Common myeloid progenitor, CD34-positive (primary cell): ENCODE measurements at regions not wholly inside any gene's neighbourhood (a gene's known extent, or its start where the extent isn't known, plus 50 kb on each side); places are given as distances from the start of the nearest gene placed in this dataset.

ENCODE experiments used
- CTCF ChIA-PET: fragments of 350-600 bp; sonication (Branson Sonifier 250); formaldehyde crosslinking; loops from one replicate; lab custom pipeline; 2021; ENCODE audit warnings: antibody characterized with exemption; lab: Charles Lee
- POLR2A ChIA-PET: fragments of 350-600 bp; sonication (Branson Sonifier 250); formaldehyde crosslinking; loops from one replicate; lab custom pipeline; 2021; ENCODE audit warnings: antibody characterized with exemption; lab: Charles Lee
- DNase-seq, 3 donors: peaks; one replicate each; pipeline versions ENCODE4 v3.0.0 to v3.0.0-alpha.2; 2013
- H3K27ac ChIP-seq, 2 experiments: 1 replicate in 1 of 2; 2 replicates in 1 of 2; pipeline ENCODE4 v1.7.0; 2013; ENCODE audit warnings: inconsistent platforms in 2 of 2, low read length in 2 of 2, mild to moderate bottlenecking in 2 of 2, low read depth in 1 of 2, moderate library complexity in 1 of 2; ENCODE audit not compliant: severe bottlenecking in 2 of 2, insufficient read depth in 1 of 2, poor library complexity in 1 of 2
- H3K27me3 ChIP-seq, 5 experiments: replicated peaks in 2 of 5; 1 replicate in 3 of 5; 2 replicates in 2 of 5; pipeline versions ENCODE4 v1.6.1 to v1.7.0; 2013; ENCODE audit warnings: low read length in 4 of 5, mild to moderate bottlenecking in 2 of 5, moderate library complexity in 2 of 5, inconsistent platforms in 1 of 5; ENCODE audit not compliant: insufficient read depth in 5 of 5, control insufficient read depth in 4 of 5
- H3K36me3 ChIP-seq, 4 experiments: 1 replicate in 2 of 4; 2 replicates in 2 of 4; pipeline versions ENCODE4 v1.6.1 to v1.7.0; 2013; ENCODE audit warnings: low read length in 3 of 4, control low read depth in 1 of 4, mild to moderate bottlenecking in 1 of 4; ENCODE audit not compliant: control insufficient read depth in 4 of 4, insufficient read depth in 4 of 4
- H3K4me1 ChIP-seq, 4 experiments: 1 replicate in 3 of 4; 2 replicates in 1 of 4; pipeline versions ENCODE4 v1.6.1 to v1.7.1; 2013; ENCODE audit warnings: low read length in 3 of 4, mild to moderate bottlenecking in 3 of 4, control low read depth in 1 of 4, inconsistent platforms in 1 of 4, moderate library complexity in 1 of 4; ENCODE audit not compliant: control insufficient read depth in 4 of 4, insufficient read depth in 4 of 4; ENCODE audit errors: control extremely low read depth in 1 of 4
- H3K4me3 ChIP-seq, 7 experiments: 1 replicate in 4 of 7; 2 replicates in 3 of 7; pipeline versions ENCODE4 v1.5.1 to v1.7.0; 2013; ENCODE audit warnings: mild to moderate bottlenecking in 7 of 7, low read length in 6 of 7, moderate library complexity in 6 of 7, inconsistent platforms in 2 of 7, low read depth in 2 of 7, control low read depth in 1 of 7; ENCODE audit not compliant: insufficient read depth in 4 of 7, control insufficient read depth in 1 of 7; ENCODE audit errors: extremely low read depth in 1 of 7
- H3K9me3 ChIP-seq, 5 experiments: 1 replicate in 4 of 5; 2 replicates in 1 of 5; pipeline versions ENCODE4 v1.6.1 to v1.7.1; 2013; ENCODE audit warnings: low read length in 4 of 5, mild to moderate bottlenecking in 2 of 5, inconsistent platforms in 1 of 5, low read depth in 1 of 5, moderate library complexity in 1 of 5; ENCODE audit not compliant: control insufficient read depth in 4 of 5, insufficient read depth in 2 of 5; ENCODE audit errors: control extremely low read depth in 1 of 5
- WGBS: methylation state at CpG from one replicate; pipeline ENCODE4 v1.1.5; 2013; ENCODE audit not compliant: insufficient coverage; 5-methylcytosine and 5-hydroxymethylcytosine counted together

GRCh38 chr12:111287125-111287900 lies 81.6 kb downstream of the PHETA1 start:
- Histone ChIP-seq H3K27me3 (no peaks in the 10 kb centered on the region), H3K4me3 (no peak overlapping the region), H3K9me3 (peaks cover 0 to 2% (median 0%) of the 10 kb centered on the region in 5 experiments), H3K4me1 (no peaks in the 10 kb centered on the region), H3K36me3 (no peaks in the 10 kb centered on the region), H3K27ac (no peak overlapping the region)
- ChIA-PET POLR2A (no interaction called here), CTCF (no interaction called here)
- 98% methylated on average over 22 of the region's 34 CpGs for WGBS
- DNase-seq: no peak

GRCh38 chr12:111285200-111285599 lies 83.7 kb downstream of the PHETA1 start:
- POLR2A ChIA-PET: no interaction called here
- CTCF ChIA-PET: interaction anchor here (1.4 kb wide), 1 partner anchor 16 kb away, joined by 3 read pairs; no protein-coding TSS in a partner anchor
- Histone ChIP-seq H3K4me1 (no peaks in the 10 kb centered on the region), H3K27ac (no peak overlapping the region), H3K9me3 (peaks cover 0 to 15% (median 9%) of the 10 kb centered on the region in 5 experiments), H3K27me3 (peaks cover 0 to 11% (median 0%) of the 10 kb centered on the region in 5 experiments), H3K36me3 (no peaks in the 10 kb centered on the region), H3K4me3 (no peak overlapping the region)
- 88% methylated on average over 4 of the region's 5 CpGs for WGBS
- DNase-seq: no peak

GRCh38 chr12:111284709-111285108 lies 84.2 kb downstream of the PHETA1 start:
- H3K4me1 ChIP-seq: no peaks in the 10 kb centered on the region
- DNase-seq: no peak
- H3K36me3 ChIP-seq: no peaks in the 10 kb centered on the region
- WGBS: 82% methylated on average over 9 of the region's 11 CpGs
- ChIA-PET POLR2A (no interaction called here), CTCF (no interaction called here)
- peaks cover 0 to 16% (median 9%) of the 10 kb centered on the region in 5 experiments for H3K9me3 ChIP-seq
- H3K27ac ChIP-seq: no peak overlapping the region
- peaks cover 0 to 12% (median 0%) of the 10 kb centered on the region in 5 experiments for H3K27me3 ChIP-seq
- no peak overlapping the region for H3K4me3 ChIP-seq

DNA sequence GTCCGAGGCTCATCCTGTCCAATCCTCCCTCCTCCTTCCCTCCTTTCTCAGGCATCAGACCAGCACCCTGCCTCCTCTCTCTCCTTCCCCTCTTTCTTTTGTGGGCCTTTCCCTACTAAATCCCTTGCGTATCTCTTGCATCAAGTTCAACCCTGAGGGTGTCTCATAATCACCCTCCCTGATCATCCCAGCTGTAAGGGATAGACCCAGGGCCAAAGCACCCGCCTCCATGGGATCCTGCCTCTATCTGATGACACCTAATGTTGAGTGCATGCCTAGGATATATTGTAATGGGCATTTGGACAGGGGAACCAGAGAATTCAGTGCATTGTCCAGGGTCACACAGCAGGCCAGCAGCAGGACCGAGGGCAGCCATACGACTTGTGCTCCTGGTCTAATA lies 84.9 kb downstream of the PHETA1 start:
- 94% methylated on average over 5 of the region's 5 CpGs for WGBS
- no peak for DNase-seq
- POLR2A ChIA-PET: no interaction called here
- H3K4me1 ChIP-seq: no peaks in the 10 kb centered on the region
- peaks cover 0 to 12% (median 0%) of the 10 kb centered on the region in 5 experiments for H3K27me3 ChIP-seq
- CTCF ChIA-PET: no interaction called here
- no peaks in the 10 kb centered on the region for H3K36me3 ChIP-seq
- H3K27ac ChIP-seq: no peak overlapping the region
- no peak overlapping the region for H3K4me3 ChIP-seq
- H3K9me3 ChIP-seq: peaks cover 0 to 16% (median 9%) of the 10 kb centered on the region in 5 experiments

- no peak for DNase-seq
- Histone ChIP-seq H3K36me3 (no peaks in the 10 kb centered on the region), H3K27ac (no peak overlapping the region), H3K27me3 (peaks cover 0 to 12% (median 0%) of the 10 kb centered on the region in 5 experiments), H3K4me1 (no peaks in the 10 kb centered on the region), H3K4me3 (no peak overlapping the region), H3K9me3 (peaks cover 0 to 16% (median 9%) of the 10 kb centered on the region in 5 experiments)
- POLR2A ChIA-PET: no interaction called here
- CTCF ChIA-PET: no interaction called here
- WGBS: 100% methylated on average over 2 of the region's 6 CpGs
Observed at GRCh38 chr12:111283521-111283920, 85.4 kb downstream of the PHETA1 start.

- no peak overlapping the region for H3K4me3 ChIP-seq
- no peak for DNase-seq
- 89% methylated on average over 9 of the region's 9 CpGs for WGBS
- no peaks in the 10 kb centered on the region for H3K36me3 ChIP-seq
- H3K27me3 ChIP-seq: peaks cover 0 to 12% (median 0%) of the 10 kb centered on the region in 5 experiments
- H3K4me1 ChIP-seq: peaks cover 0 to 9% (median 0%) of the 10 kb centered on the region in 4 experiments
- ChIA-PET POLR2A (no interaction called here), CTCF (interaction anchor here (1.1 to 2.4 kb wide), 2 partner anchors 13 to 21 kb away, joined by 3 to 9 read pairs; no protein-coding TSS in a partner anchor)
- no peak overlapping the region for H3K27ac ChIP-seq
- H3K9me3 ChIP-seq: peaks cover 0 to 15% (median 9%) of the 10 kb centered on the region in 5 experiments
Observed at GRCh38 chr12:111277570-111277969, 91.3 kb downstream of the PHETA1 start.

GRCh38 chr12:111276146-111276545 lies 92.7 kb downstream of the PHETA1 start:
- CTCF ChIA-PET: interaction anchor here (2.4 kb wide), 1 partner anchor 23 kb away, joined by 9 read pairs; no protein-coding TSS in a partner anchor
- H3K27me3 ChIP-seq: peaks cover 0 to 11% (median 0%) of the 10 kb centered on the region in 5 experiments
- H3K9me3 ChIP-seq: peaks cover 0 to 11% (median 5%) of the 10 kb centered on the region in 5 experiments
- WGBS: 97% methylated on average over 5 of the region's 5 CpGs
- DNase-seq: no peak
- no peak overlapping the region for H3K4me3 ChIP-seq
- H3K36me3 ChIP-seq: no peaks in the 10 kb centered on the region
- POLR2A ChIA-PET: no interaction called here
- H3K27ac ChIP-seq: no peak overlapping the region
- peaks cover 0 to 9% (median 0%) of the 10 kb centered on the region in 4 experiments for H3K4me1 ChIP-seq
